ENCODE measurements at regions not wholly inside any gene's neighbourhood (a gene's known extent, or its start where the extent isn't known, plus 50 kb on each side); places are given as distances from the start of the nearest gene placed in this dataset.

DNA sequence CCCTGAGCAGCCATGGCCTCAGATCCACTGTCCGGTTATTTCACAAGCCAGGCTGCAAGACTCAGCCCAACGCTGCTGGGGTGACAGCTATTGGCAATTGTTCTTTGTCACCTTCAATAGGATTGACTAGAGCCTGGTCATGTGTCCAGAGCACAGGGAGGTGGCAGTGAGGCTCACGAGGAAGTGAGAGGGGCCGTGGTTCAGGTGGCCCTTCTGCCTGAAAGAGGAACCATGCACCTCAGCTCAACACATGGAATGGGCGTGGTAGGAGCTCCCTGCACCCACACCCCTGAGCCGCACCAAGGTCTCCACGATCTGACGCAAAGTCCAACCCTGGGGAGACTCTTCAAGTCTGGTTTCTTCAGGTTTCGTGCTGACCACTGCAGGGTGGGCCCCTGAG is 184.8 kb upstream of the CDH4 start:
- H3K9ac ChIP-seq (ENCODE audit: extremely low read depth, low read length, poor library complexity, severe bottlenecking) = no peak overlapping the region
- no peaks in the 10 kb centered on the region for H3K4me1 ChIP-seq (ENCODE audit: control insufficient read depth, insufficient read depth, low read length)
- DNase-seq = no peak
- no peaks in the 10 kb centered on the region for H3K36me3 ChIP-seq (ENCODE audit: control insufficient read depth, insufficient read depth, low read length)
- Mint-ChIP-seq H3K4me3 (no peak overlapping the region), H3K27me3 (ENCODE audit: insufficient read depth) (peaks cover 74% of the 10 kb centered on the region), H3K9me3 (no peaks in the 10 kb centered on the region), H3K4me1 (no peaks in the 10 kb centered on the region), H3K36me3 (ENCODE audit: low read depth) (no peaks in the 10 kb centered on the region), H3K27ac (no peak overlapping the region)
- 88 to 100% methylated on average over 4 to 9 of the region's 9 CpGs for WGBS, 2 experiments (ENCODE audit: insufficient coverage in 1 of 2, insufficient read length in 1 of 2)
- no peak overlapping the region for H3K4me3 ChIP-seq (ENCODE audit: low read length)
- no peaks in the 10 kb centered on the region for H3K9me3 ChIP-seq (ENCODE audit: control insufficient read depth, low read length)
- TF ChIP-seq, protein P1, sequence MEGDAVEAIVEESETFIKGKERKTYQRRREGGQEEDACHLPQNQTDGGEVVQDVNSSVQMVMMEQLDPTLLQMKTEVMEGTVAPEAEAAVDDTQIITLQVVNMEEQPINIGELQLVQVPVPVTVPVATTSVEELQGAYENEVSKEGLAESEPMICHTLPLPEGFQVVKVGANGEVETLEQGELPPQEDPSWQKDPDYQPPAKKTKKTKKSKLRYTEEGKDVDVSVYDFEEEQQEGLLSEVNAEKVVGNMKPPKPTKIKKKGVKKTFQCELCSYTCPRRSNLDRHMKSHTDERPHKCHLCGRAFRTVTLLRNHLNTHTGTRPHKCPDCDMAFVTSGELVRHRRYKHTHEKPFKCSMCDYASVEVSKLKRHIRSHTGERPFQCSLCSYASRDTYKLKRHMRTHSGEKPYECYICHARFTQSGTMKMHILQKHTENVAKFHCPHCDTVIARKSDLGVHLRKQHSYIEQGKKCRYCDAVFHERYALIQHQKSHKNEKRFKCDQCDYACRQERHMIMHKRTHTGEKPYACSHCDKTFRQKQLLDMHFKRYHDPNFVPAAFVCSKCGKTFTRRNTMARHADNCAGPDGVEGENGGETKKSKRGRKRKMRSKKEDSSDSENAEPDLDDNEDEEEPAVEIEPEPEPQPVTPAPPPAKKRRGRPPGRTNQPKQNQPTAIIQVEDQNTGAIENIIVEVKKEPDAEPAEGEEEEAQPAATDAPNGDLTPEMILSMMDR (conservative IDR thresholded peaks at IDR 0.05) = no peak
- no peaks in the 10 kb centered on the region for H3K27me3 ChIP-seq (ENCODE audit: control insufficient read depth, insufficient read depth, low read length, poor library complexity, severe bottlenecking)
- no peak overlapping the region for H3K27ac ChIP-seq (ENCODE audit: low read depth, low read length)

- H3K36me3 ChIP-seq (ENCODE audit: control insufficient read depth, insufficient read depth, low read length) = no peaks in the 10 kb centered on the region
- peaks cover 10% of the 10 kb centered on the region for H3K27me3 ChIP-seq (ENCODE audit: control insufficient read depth, insufficient read depth, low read length, poor library complexity, severe bottlenecking)
- TF ChIP-seq, protein P1 (conservative IDR thresholded peaks at IDR 0.05) = no peak
- H3K9me3 ChIP-seq (ENCODE audit: control insufficient read depth, low read length) = no peaks in the 10 kb centered on the region
- no peak overlapping the region for H3K4me3 ChIP-seq (ENCODE audit: low read length)
- H3K36me3 Mint-ChIP-seq (ENCODE audit: low read depth) = no peaks in the 10 kb centered on the region
- no peaks in the 10 kb centered on the region for H3K4me1 ChIP-seq (ENCODE audit: control insufficient read depth, insufficient read depth, low read length)
- H3K27me3 Mint-ChIP-seq (ENCODE audit: insufficient read depth) = peaks cover 88% of the 10 kb centered on the region
- no peak overlapping the region for H3K4me3 Mint-ChIP-seq
- no peaks in the 10 kb centered on the region for H3K9me3 Mint-ChIP-seq
- 44 to 74% methylated on average over 1 to 6 of the region's 6 CpGs for WGBS, 2 experiments (ENCODE audit: insufficient coverage in 1 of 2, insufficient read length in 1 of 2)
- no peaks in the 10 kb centered on the region for H3K4me1 Mint-ChIP-seq
- H3K9ac ChIP-seq (ENCODE audit: extremely low read depth, low read length, poor library complexity, severe bottlenecking) = no peak overlapping the region
- H3K27ac Mint-ChIP-seq = no peak overlapping the region
- no peak overlapping the region for H3K27ac ChIP-seq (ENCODE audit: low read depth, low read length)
- no peak for DNase-seq
These were observed 179.7 kb upstream of the CDH4 start for GRCh38 chr20:61072398-61072797.

DNA sequence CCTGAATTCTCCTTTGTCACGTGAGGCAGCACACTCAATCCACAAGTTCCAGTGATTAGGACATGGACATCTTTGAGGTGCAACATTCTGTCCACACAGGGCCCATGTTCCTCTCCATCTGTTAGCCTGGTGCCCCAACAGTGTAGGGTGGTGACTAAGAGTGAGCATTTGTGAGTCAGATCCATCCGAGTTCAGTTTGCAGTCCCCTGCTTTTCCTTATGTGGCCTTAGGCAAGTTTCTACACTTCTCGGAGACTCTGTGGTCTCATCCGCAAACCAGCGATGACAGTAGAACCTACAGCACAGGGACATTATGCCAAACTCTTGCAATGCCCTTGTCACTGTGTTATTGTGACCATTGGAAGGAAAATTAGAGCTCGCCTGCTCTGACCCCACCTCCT is 178.7 kb upstream of the CDH4 start:
- Mint-ChIP-seq H3K9me3 (no peaks in the 10 kb centered on the region), H3K4me3 (no peak overlapping the region), H3K27ac (no peak overlapping the region), H3K4me1 (no peaks in the 10 kb centered on the region), H3K27me3 (ENCODE audit: insufficient read depth) (peaks cover 92% of the 10 kb centered on the region), H3K36me3 (ENCODE audit: low read depth) (no peaks in the 10 kb centered on the region)
- Histone ChIP-seq H3K4me3 (ENCODE audit: low read length) (no peak overlapping the region), H3K27ac (ENCODE audit: low read depth, low read length) (no peak overlapping the region), H3K4me1 (ENCODE audit: control insufficient read depth, insufficient read depth, low read length) (no peaks in the 10 kb centered on the region), H3K36me3 (ENCODE audit: control insufficient read depth, insufficient read depth, low read length) (no peaks in the 10 kb centered on the region), H3K9me3 (ENCODE audit: control insufficient read depth, low read length) (no peaks in the 10 kb centered on the region), H3K9ac (ENCODE audit: extremely low read depth, low read length, poor library complexity, severe bottlenecking) (no peak overlapping the region), H3K27me3 (ENCODE audit: control insufficient read depth, insufficient read depth, low read length, poor library complexity, severe bottlenecking) (peaks cover 10% of the 10 kb centered on the region)
- TF ChIP-seq, protein P1 (conservative IDR thresholded peaks at IDR 0.05) = no peak
- 89 to 92% methylated on average over 4 to 6 of the region's 6 CpGs for WGBS, 2 experiments (ENCODE audit: insufficient coverage in 1 of 2, insufficient read length in 1 of 2)
- no peak for DNase-seq

Data from endodermal cell (in vitro differentiated cells).